ENCODE measurements at regions not wholly inside any gene's neighbourhood (a gene's known extent, or its start where the extent isn't known, plus 50 kb on each side); places are given as distances from the start of the nearest gene placed in this dataset.

DNA sequence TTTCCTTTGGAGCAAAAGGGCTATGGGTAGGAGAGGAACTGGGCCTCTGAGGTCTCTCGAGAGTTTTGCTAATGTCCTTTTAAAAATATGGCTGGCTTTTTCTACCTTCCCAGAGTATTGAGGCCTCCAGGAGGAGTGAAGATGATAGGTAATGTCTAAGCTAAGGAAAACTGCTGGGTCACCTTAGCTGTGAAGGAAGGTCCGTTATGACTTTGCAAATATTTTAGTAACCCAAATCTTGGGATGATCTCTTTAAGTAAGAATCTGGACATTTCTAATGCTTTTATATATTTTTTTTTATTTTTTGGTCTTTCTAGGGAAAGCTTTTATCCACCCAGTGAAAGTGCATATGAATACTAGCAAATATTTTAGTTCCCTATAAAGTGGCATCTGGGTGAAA is 60.9 kb upstream of the SYN3 start:
- H3K4me3 ChIP-seq (ENCODE audit: low read length), result no peak overlapping the region
- TF ChIP-seq, protein P1, sequence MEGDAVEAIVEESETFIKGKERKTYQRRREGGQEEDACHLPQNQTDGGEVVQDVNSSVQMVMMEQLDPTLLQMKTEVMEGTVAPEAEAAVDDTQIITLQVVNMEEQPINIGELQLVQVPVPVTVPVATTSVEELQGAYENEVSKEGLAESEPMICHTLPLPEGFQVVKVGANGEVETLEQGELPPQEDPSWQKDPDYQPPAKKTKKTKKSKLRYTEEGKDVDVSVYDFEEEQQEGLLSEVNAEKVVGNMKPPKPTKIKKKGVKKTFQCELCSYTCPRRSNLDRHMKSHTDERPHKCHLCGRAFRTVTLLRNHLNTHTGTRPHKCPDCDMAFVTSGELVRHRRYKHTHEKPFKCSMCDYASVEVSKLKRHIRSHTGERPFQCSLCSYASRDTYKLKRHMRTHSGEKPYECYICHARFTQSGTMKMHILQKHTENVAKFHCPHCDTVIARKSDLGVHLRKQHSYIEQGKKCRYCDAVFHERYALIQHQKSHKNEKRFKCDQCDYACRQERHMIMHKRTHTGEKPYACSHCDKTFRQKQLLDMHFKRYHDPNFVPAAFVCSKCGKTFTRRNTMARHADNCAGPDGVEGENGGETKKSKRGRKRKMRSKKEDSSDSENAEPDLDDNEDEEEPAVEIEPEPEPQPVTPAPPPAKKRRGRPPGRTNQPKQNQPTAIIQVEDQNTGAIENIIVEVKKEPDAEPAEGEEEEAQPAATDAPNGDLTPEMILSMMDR (conservative IDR thresholded peaks at IDR 0.05; ENCODE audit: low read length), result no peak
- no peak for DNase-seq (ENCODE audit: low read depth)

DNA sequence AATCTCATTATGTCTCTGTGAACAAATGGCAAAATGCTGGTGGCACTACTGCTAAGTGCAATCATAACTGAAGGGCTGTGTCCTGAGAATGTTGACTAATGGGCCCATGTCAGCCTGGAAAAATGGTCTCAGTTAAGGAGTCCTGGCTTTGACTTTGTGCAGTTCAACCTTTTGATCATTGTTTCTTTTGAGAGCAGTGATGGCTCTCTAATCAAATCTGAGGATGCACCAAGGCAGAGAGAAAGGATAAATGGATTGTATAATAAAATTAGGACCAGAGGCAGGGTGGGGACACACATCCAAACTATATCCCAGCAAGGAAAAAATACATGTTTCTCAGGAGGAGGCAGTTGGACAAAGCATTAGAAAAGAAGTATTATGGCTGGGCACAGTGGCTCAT is 59.6 kb upstream of the SYN3 start:
- no peak overlapping the region for H3K4me3 ChIP-seq (ENCODE audit: low read length)
- DNase-seq (ENCODE audit: low read depth), result no peak
- TF ChIP-seq, protein P1 (conservative IDR thresholded peaks at IDR 0.05; ENCODE audit: low read length), result no peak

DNA sequence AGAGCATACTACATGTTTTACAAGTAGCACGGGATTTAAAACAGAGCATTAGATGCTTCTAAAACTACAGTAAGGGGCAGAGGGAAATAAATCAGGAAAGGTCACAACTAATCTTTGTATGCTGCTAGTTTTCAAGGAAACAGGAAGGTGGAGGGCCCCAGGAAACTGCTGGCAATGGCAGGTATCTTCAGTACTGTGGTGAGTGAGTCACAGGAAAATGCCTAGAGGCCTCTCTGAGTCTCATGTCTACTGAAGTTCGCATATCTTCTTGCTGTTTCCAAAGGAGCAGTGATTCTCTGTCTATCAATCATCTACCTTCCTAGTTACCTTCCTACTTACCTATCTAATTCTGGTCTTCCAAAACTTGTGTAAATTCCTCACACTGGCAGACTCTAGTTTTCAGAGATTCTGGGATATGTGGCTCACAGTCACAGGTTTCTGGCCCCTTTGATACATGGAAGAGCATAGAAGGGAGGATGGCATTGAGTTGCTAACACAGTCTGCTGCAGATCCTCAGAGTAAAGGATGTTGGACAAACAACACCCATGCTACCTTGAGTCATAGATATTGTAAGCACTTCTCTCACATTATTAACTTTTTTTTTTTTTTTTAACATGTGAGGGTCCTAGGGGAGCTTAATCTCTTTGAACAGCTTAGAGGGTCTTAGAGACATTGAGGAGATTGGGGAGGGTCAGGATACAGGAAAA is 58.8 kb upstream of the SYN3 start:
- no peak overlapping the region for H3K4me3 ChIP-seq (ENCODE audit: low read length)
- no peak for DNase-seq (ENCODE audit: low read depth)
- TF ChIP-seq, protein P1 (conservative IDR thresholded peaks at IDR 0.05; ENCODE audit: low read length), result no peak

DNA sequence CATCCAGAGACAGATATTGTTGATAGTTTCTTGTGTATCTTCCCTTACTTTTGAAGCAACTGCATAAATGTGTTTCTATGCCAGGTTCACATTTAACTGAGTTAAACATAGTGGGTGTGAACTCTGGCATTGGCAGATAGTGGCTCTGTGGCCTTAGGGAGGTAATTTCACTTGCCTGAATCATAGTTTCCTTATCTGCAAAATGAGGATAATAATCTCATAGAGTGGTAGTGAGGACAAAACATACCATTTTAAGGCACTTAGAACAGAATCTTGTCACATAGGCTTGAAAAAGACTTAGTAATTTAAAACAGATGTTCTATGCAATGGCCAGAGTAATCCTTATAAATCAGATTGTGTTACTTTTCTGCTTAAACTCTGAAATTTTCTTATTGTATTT is 56.4 kb upstream of the SYN3 start:
- TF ChIP-seq, protein P1 (conservative IDR thresholded peaks at IDR 0.05; ENCODE audit: low read length), result no peak
- no peak for DNase-seq (ENCODE audit: low read depth)
- no peak overlapping the region for H3K4me3 ChIP-seq (ENCODE audit: low read length)

DNA sequence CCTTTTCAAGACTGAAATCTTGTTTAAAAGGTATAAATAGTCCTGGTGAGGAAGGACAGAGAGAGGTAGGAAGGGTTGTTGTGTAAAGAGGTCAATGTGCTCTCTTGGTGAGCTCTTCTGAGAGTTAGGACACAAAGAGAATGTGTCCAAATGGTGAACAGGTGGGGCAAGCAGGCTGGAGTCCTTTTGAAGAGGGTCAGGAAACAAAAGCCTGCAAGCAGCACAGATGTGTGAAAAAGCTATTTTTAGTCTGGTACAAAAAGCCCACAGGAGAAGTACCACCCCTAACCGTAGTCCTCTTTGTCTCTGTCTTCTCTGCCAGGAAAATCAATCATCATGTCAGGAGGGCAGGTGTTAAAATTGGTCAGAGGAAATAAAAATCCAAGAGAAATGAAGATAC is 54.4 kb upstream of the SYN3 start:
- DNase-seq (ENCODE audit: low read depth), result no peak
- H3K4me3 ChIP-seq (ENCODE audit: low read length), result no peak overlapping the region
- TF ChIP-seq, protein P1 (conservative IDR thresholded peaks at IDR 0.05; ENCODE audit: low read length), result no peak

DNA sequence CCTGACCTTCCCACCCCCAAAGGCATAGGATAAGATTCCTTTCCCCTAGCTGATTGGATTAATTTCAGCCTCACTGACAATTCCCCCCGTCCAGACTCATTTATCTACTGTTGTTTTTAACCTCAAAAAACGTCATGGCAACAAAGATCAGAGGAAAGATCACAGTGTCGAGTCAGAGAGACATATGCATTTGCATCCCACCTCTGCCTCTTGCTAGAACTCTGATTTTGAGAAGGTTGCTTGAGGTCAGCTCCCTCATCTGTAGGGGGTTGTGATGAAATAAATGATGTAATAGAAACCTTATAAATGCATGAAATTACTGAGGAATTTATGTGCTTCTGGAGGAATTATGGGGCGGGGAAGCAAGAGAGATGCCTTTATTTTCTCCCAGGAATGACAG is 53.3 kb upstream of the SYN3 start:
- no peak overlapping the region for H3K4me3 ChIP-seq (ENCODE audit: low read length)
- DNase-seq (ENCODE audit: low read depth), result no peak
- TF ChIP-seq, protein P1 (conservative IDR thresholded peaks at IDR 0.05; ENCODE audit: low read length), result no peak

DNA sequence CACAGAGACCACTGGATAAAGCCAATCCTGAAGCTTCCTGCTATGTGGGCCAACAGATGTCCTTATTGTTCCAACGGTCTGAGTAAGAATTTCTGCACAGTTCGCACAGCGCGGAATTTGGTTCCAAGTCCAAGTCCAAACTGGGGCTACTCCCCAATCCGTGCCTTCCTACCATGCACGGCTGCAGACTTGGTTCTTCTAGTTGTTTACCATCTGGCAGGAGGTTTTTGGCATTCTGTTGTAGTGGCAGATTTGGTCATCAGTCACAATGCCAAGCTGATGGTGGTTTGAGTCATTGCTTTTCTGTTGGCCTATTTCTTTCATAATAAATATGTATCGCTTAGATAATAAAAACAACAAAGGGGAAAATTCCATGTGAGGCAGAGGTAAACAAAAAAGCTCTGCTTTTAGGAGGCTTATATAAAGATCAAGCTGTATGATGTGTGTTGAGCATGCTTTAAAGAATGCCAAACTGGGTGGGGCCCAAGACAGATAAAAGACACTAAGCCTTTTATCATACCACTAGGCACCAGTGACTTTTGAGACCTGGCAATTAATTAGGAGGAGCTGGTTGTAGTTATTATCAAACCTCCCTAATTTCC is 52.5 kb upstream of the SYN3 start:
- peak; percentile 6 for DNase-seq (ENCODE audit: low read depth)
- no peak overlapping the region for H3K4me3 ChIP-seq (ENCODE audit: low read length)
- TF ChIP-seq, protein P1 (conservative IDR thresholded peaks at IDR 0.05; ENCODE audit: low read length), result no peak

All from AG10803 (cell line).